ENCODE measurements at regions not wholly inside any gene's neighbourhood (a gene's known extent, or its start where the extent isn't known, plus 50 kb on each side); places are given as distances from the start of the nearest gene placed in this dataset.

DNA sequence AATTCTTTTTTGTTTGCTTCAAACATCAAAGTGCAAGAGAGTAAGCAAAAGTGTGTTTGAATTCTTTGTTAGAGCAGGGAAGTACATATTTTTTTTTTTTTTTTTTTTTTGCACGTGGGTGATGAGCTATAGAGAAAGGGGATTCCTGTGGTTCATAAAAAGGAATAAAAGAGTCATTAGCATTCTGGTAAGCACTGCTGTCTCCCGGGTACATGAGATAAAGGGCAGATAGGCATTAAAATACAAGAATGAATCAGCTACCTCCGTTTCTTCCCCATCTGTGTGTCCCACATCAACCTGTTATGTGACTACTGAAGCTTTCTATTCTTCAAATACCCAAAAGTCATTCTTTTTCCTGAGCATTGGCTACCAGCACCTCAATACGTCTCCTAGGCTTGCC is 102.4 kb upstream of the SEMA3D start:
- H3K4me3 ChIP-seq (IDR thresholded peaks at IDR 0.05; ENCODE audit: insufficient read depth, low read depth, low read length), result no peak overlapping the region
- TF ChIP-seq CTCF (conservative IDR thresholded peaks at IDR 0.05; ENCODE audit: low read depth, low read length), result no peak
- H3K27ac ChIP-seq, result no peak overlapping the region

DNA sequence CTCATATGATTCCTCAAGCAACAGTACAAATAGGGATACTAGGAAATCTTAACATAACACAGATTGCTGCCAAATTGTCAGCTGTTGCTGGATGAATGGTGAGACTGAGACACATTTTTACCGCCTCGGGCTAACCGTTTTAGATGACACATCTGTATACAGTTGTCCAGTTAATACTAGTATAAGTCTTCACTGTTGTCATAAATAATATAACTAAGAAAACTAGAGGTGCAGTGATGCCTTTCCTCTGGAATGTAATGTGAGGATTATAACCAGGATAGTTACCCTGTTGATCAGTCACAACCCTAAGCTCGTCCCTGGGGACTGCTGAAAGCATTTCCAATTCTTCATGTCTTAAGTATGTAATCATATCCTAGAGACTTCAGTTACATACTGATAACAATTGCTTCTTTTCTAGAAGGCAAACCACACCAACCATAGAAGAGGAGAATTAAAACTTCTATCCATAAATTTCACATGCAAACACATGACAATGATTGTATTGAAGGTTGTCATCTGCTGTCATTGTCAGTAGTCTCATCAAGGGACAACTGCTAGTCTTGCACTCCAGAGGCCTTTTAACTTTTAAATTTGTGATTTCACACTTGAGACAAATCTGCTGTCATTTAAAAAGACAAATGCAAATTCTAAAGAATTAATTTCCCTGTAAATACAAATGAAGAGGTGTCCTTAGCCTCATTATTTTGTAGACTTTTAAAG is 100.4 kb upstream of the SEMA3D start:
- no peak overlapping the region for H3K27ac ChIP-seq
- no peaks in the 10 kb centered on the region for H4K20me1 ChIP-seq (ENCODE audit: insufficient read depth)
- no peaks in the 10 kb centered on the region for H3K79me2 ChIP-seq (ENCODE audit: insufficient read depth, low read depth)
- TF ChIP-seq CTCF (conservative IDR thresholded peaks at IDR 0.05; ENCODE audit: low read depth, low read length), result no peak
- H3K4me2 ChIP-seq, result no peak overlapping the region
- no peaks in the 10 kb centered on the region for H3K36me3 ChIP-seq (ENCODE audit: insufficient read depth)
- no peaks in the 10 kb centered on the region for H3K27me3 ChIP-seq (ENCODE audit: insufficient read depth, low read depth)
- no peak overlapping the region for H3K9ac ChIP-seq
- H3K4me3 ChIP-seq (IDR thresholded peaks at IDR 0.05; ENCODE audit: insufficient read depth, low read depth, low read length), result no peak overlapping the region
- H2AFZ ChIP-seq (ENCODE audit: low read depth), result no peak overlapping the region
- no peaks in the 10 kb centered on the region for H3K4me1 ChIP-seq (ENCODE audit: low read depth, poor library complexity, severe bottlenecking)

More for the DNA sequence above, 102.4 kb upstream of the SEMA3D start:
- H2AFZ ChIP-seq (ENCODE audit: low read depth), result no peak overlapping the region
- H3K79me2 ChIP-seq (ENCODE audit: insufficient read depth, low read depth), result no peaks in the 10 kb centered on the region
- no peaks in the 10 kb centered on the region for H3K36me3 ChIP-seq (ENCODE audit: insufficient read depth)
- no peaks in the 10 kb centered on the region for H3K27me3 ChIP-seq (ENCODE audit: insufficient read depth, low read depth)
- no peak overlapping the region for H3K4me2 ChIP-seq
- H3K9ac ChIP-seq, result no peak overlapping the region
- H3K4me1 ChIP-seq (ENCODE audit: low read depth, poor library complexity, severe bottlenecking), result no peaks in the 10 kb centered on the region
- no peaks in the 10 kb centered on the region for H4K20me1 ChIP-seq (ENCODE audit: insufficient read depth)

DNA sequence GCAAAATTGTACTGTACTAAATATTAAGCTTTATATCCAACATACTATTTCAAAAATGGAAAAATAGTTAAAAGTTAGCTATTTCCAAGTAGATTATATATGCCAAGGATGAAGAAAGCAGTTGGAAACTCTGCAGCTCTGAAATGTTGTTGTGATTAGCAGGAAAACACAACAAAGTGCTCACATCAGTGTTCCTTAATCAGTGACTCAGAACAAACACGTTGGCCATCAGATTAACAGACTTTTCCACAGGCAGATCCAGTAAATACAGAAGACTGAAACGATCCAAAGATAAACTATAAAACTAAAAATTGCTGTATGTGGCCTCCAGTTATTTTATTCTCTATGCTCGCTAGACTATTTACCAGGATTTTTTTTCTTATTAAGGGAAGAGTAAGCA is 99.6 kb upstream of the SEMA3D start:
- Histone ChIP-seq H3K4me2 (no peak overlapping the region), H3K4me3 (IDR thresholded peaks at IDR 0.05; ENCODE audit: insufficient read depth, low read depth, low read length) (no peak overlapping the region), H3K79me2 (ENCODE audit: insufficient read depth, low read depth) (no peaks in the 10 kb centered on the region), H2AFZ (ENCODE audit: low read depth) (no peak overlapping the region), H3K36me3 (ENCODE audit: insufficient read depth) (no peaks in the 10 kb centered on the region), H3K9ac (no peak overlapping the region), H3K27me3 (ENCODE audit: insufficient read depth, low read depth) (no peaks in the 10 kb centered on the region), H4K20me1 (ENCODE audit: insufficient read depth) (no peaks in the 10 kb centered on the region), H3K27ac (no peak overlapping the region), H3K4me1 (ENCODE audit: low read depth, poor library complexity, severe bottlenecking) (no peaks in the 10 kb centered on the region)
- no peak for TF ChIP-seq CTCF (conservative IDR thresholded peaks at IDR 0.05; ENCODE audit: low read depth, low read length)

DNA sequence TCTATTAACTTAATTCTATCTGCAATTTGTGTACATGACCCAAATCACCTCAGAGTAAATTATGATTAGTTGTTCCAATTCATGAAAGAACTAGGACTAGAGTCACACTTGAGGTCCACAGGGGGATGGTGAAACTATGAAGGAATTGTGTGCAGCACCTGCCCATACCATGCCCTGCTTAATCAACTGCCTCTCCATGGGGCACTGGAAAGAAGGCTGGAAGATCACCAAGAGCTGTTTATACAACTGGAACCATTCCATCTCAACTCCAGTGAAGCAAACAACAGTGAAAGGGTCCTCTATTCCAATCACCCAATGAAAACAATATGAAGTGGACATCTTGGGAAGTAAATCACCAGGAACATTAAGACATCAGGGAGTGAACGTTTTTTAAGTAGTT is 98.7 kb upstream of the SEMA3D start:
- H3K36me3 ChIP-seq (ENCODE audit: insufficient read depth), result no peaks in the 10 kb centered on the region
- H3K9ac ChIP-seq, result no peak overlapping the region
- no peaks in the 10 kb centered on the region for H3K27me3 ChIP-seq (ENCODE audit: insufficient read depth, low read depth)
- no peaks in the 10 kb centered on the region for H3K79me2 ChIP-seq (ENCODE audit: insufficient read depth, low read depth)
- no peak overlapping the region for H3K4me3 ChIP-seq (IDR thresholded peaks at IDR 0.05; ENCODE audit: insufficient read depth, low read depth, low read length)
- H3K4me1 ChIP-seq (ENCODE audit: low read depth, poor library complexity, severe bottlenecking), result no peaks in the 10 kb centered on the region
- no peak overlapping the region for H2AFZ ChIP-seq (ENCODE audit: low read depth)
- H3K4me2 ChIP-seq, result no peak overlapping the region
- H4K20me1 ChIP-seq (ENCODE audit: insufficient read depth), result no peaks in the 10 kb centered on the region
- H3K27ac ChIP-seq, result no peak overlapping the region
- TF ChIP-seq CTCF (conservative IDR thresholded peaks at IDR 0.05; ENCODE audit: low read depth, low read length), result no peak
